Right cardiac atrium (tissue), 5 donors: ENCODE measurements at regions not wholly inside any gene's neighbourhood (a gene's known extent, or its start where the extent isn't known, plus 50 kb on each side); places are given as distances from the start of the nearest gene placed in this dataset.

Experiments used
- ATAC-seq, 2 donors: fragments of 200-7000 bp; cut with Tn5 transposase; one replicate each; pipeline versions ENCODE4 v1.8.0 to v1.9.1; 2020; ENCODE audit warnings: moderate library complexity in 2 of 2, mild to moderate bottlenecking in 1 of 2
- DNase-seq, 3 donors: peaks; one replicate each; pipeline ENCODE4 v3.0.0-alpha.2; 2020
- H3K27ac ChIP-seq: one replicate; pipeline ENCODE4 v1.5.1; 2013; ENCODE audit warnings: mild to moderate bottlenecking, low read length, control low read depth, moderate library complexity
- H3K27me3 ChIP-seq: one replicate; pipeline ENCODE4 v1.6.1; 2013; ENCODE audit not compliant: control insufficient read depth, insufficient read depth
- H3K4me1 ChIP-seq: one replicate; pipeline ENCODE4 v1.6.1; 2013; ENCODE audit warnings: low read length; ENCODE audit not compliant: control insufficient read depth, insufficient read depth
- H3K4me3 ChIP-seq: one replicate; pipeline ENCODE4 v1.5.1; 2013; ENCODE audit warnings: low read length, control low read depth
- H3K9me3 ChIP-seq: one replicate; pipeline ENCODE4 v1.6.1; 2013; ENCODE audit warnings: low read length; ENCODE audit not compliant: control insufficient read depth
- WGBS: extraction: QIAGEN DNeasy Blood & Tissue Kit; methylation state at CpG from one replicate; pipeline ENCODE4 v1.1.7; 2013; 5-methylcytosine and 5-hydroxymethylcytosine counted together
- intact Hi-C, 4 donors: fragments of 100-400 bp; cut with DNase I; formaldehyde crosslinking; loops; one replicate each; pipeline versions ENCODE4 v1.11.0 to v1.14.0; 2022 to 2023
- donor health status: healthy with polysubstance abuse.
- donor health status: DM: no; HTN: yes; CAD: no.
- donor health status: DM: no; HTN: no; CAD: no.
- donor health status: DM: no; HTN: yes; CAD: no; lungs with severe emphysema.
- donor health status: DM: yes; HTN: yes; CAD: no.

- Histone ChIP-seq H3K9me3 (no peaks in the 10 kb centered on the region), H3K4me3 (no peak overlapping the region), H3K27me3 (no peaks in the 10 kb centered on the region), H3K27ac (no peak overlapping the region), H3K4me1 (no peaks in the 10 kb centered on the region)
- intact Hi-C loops, result no loop called here
- ATAC-seq (no peak), DNase-seq (no peak)
- WGBS, result 90% methylated on average over 2 of the region's 2 CpGs
These were observed 890.2 kb downstream of the FSTL5 start for GRCh38 chr4:161273607-161274006.

GRCh38 chr4:161260819-161261218 is 903.0 kb downstream of the FSTL5 start:
- ATAC-seq (no peak), DNase-seq (no peak)
- H3K4me3 ChIP-seq, result no peak overlapping the region
- intact Hi-C loops, result no loop called here
- H3K27ac ChIP-seq, result no peak overlapping the region
- H3K27me3 ChIP-seq, result no peaks in the 10 kb centered on the region
- no peaks in the 10 kb centered on the region for H3K4me1 ChIP-seq
- peaks cover 2% of the 10 kb centered on the region for H3K9me3 ChIP-seq
- WGBS, result 67% methylated on average over 1 of the region's 1 CpG

- H3K27me3 ChIP-seq, result no peaks in the 10 kb centered on the region
- intact Hi-C loops, result no loop called here
- H3K4me1 ChIP-seq, result no peaks in the 10 kb centered on the region
- H3K27ac ChIP-seq, result no peak overlapping the region
- WGBS, result 76% methylated on average over 4 of the region's 4 CpGs
- peaks cover 2% of the 10 kb centered on the region for H3K9me3 ChIP-seq
- H3K4me3 ChIP-seq, result no peak overlapping the region
- DNase-seq (no peak), ATAC-seq (no peak)
These were observed 907.1 kb downstream of the FSTL5 start for GRCh38 chr4:161256716-161257115.

GRCh38 chr4:161256172-161256571 is 907.6 kb downstream of the FSTL5 start:
- H3K4me3 ChIP-seq, result no peak overlapping the region
- H3K27me3 ChIP-seq, result no peaks in the 10 kb centered on the region
- no peak overlapping the region for H3K27ac ChIP-seq
- DNase-seq (peak in 1 of 3 donors; percentile 14), ATAC-seq (no peak)
- 87% methylated on average over 5 of the region's 5 CpGs for WGBS
- intact Hi-C loops, result no loop called here
- peaks cover 2% of the 10 kb centered on the region for H3K9me3 ChIP-seq
- no peaks in the 10 kb centered on the region for H3K4me1 ChIP-seq

GRCh38 chr4:161254375-161254774 is 909.4 kb downstream of the FSTL5 start:
- no peak overlapping the region for H3K4me3 ChIP-seq
- peaks cover 2% of the 10 kb centered on the region for H3K9me3 ChIP-seq
- intact Hi-C loops, result no loop called here
- no peak overlapping the region for H3K27ac ChIP-seq
- no peaks in the 10 kb centered on the region for H3K27me3 ChIP-seq
- H3K4me1 ChIP-seq, result no peaks in the 10 kb centered on the region
- no peak for DNase-seq
- no peak for ATAC-seq
- WGBS, result 51% methylated on average over 3 of the region's 3 CpGs

GRCh38 chr4:161252520-161253141 is 911.2 kb downstream of the FSTL5 start:
- H3K27ac ChIP-seq, result no peak overlapping the region
- WGBS, result 40% methylated on average over 6 of the region's 6 CpGs

GRCh38 chr4:161249779-161250440 is 913.9 kb downstream of the FSTL5 start:
- H3K4me3 ChIP-seq, result no peak overlapping the region
- no peaks in the 10 kb centered on the region for H3K27me3 ChIP-seq
- intact Hi-C loops, result no loop called here
- H3K4me1 ChIP-seq, result no peaks in the 10 kb centered on the region
- ATAC-seq (no peak), DNase-seq (peak in 2 of 3 donors; percentile 10 to 18)
- H3K27ac ChIP-seq, result no peak overlapping the region
- 83% methylated on average over 8 of the region's 8 CpGs for WGBS
- H3K9me3 ChIP-seq, result no peaks in the 10 kb centered on the region

More at GRCh38 chr4:161252520-161253141, 911.2 kb downstream of the FSTL5 start:
- Histone ChIP-seq H3K27me3 (no peaks in the 10 kb centered on the region), H3K4me3 (no peak overlapping the region), H3K4me1 (no peaks in the 10 kb centered on the region), H3K9me3 (peaks cover 2% of the 10 kb centered on the region)
- intact Hi-C loops, result no loop called here
- no peak for DNase-seq
- no peak for ATAC-seq

GRCh38 chr4:161248880-161249279 is 914.9 kb downstream of the FSTL5 start:
- intact Hi-C loops, result no loop called here
- Histone ChIP-seq H3K4me3 (no peak overlapping the region), H3K9me3 (no peaks in the 10 kb centered on the region), H3K27me3 (no peaks in the 10 kb centered on the region), H3K4me1 (no peaks in the 10 kb centered on the region), H3K27ac (no peak overlapping the region)
- WGBS, result 93% methylated on average over 3 of the region's 3 CpGs
- no peak for ATAC-seq
- no peak for DNase-seq

GRCh38 chr4:161247831-161248230 is 916.0 kb downstream of the FSTL5 start:
- Histone ChIP-seq H3K9me3 (no peaks in the 10 kb centered on the region), H3K4me1 (no peaks in the 10 kb centered on the region), H3K27ac (no peak overlapping the region), H3K27me3 (no peaks in the 10 kb centered on the region), H3K4me3 (no peak overlapping the region)
- DNase-seq (no peak), ATAC-seq (no peak)
- WGBS, result 39% methylated on average over 1 of the region's 1 CpG
- intact Hi-C loops, result no loop called here

- H3K27ac ChIP-seq, result no peak overlapping the region
- intact Hi-C loops, result no loop called here
- no peak overlapping the region for H3K4me3 ChIP-seq
- H3K9me3 ChIP-seq, result no peaks in the 10 kb centered on the region
- ATAC-seq, result no peak
- H3K27me3 ChIP-seq, result no peaks in the 10 kb centered on the region
- H3K4me1 ChIP-seq, result no peaks in the 10 kb centered on the region
- no peak for DNase-seq
- WGBS, result 55% methylated on average over 3 of the region's 3 CpGs
These were observed 925.8 kb downstream of the FSTL5 start for GRCh38 chr4:161238033-161238432.

- no peak for ATAC-seq
- no peak overlapping the region for H3K27ac ChIP-seq
- 72% methylated on average over 4 of the region's 4 CpGs for WGBS
These were observed 926.3 kb downstream of the FSTL5 start for GRCh38 chr4:161237495-161237894.

More at GRCh38 chr4:161237495-161237894, 926.3 kb downstream of the FSTL5 start:
- H3K4me3 ChIP-seq, result no peak overlapping the region
- DNase-seq, result no peak
- H3K9me3 ChIP-seq, result no peaks in the 10 kb centered on the region
- intact Hi-C loops, result no loop called here
- no peaks in the 10 kb centered on the region for H3K4me1 ChIP-seq
- no peaks in the 10 kb centered on the region for H3K27me3 ChIP-seq
